ENCODE measurements at regions not wholly inside any gene's neighbourhood (a gene's known extent, or its start where the extent isn't known, plus 50 kb on each side); places are given as distances from the start of the nearest gene placed in this dataset.

GRCh38 chr12:130222519-130223218 lies 60.4 kb downstream of the FZD10 start:
- CTCF ChIA-PET: no interaction called here
- H3K27me3 ChIP-seq (ENCODE audit: insufficient read depth, low read length): no peaks in the 10 kb centered on the region
- POLR2A ChIA-PET: no interaction called here
- ATAC-seq (no peak), DNase-seq (ENCODE audit: low read depth, low spot score) (no peak)
- H3K79me2 ChIP-seq (ENCODE audit: insufficient read depth, low read length): no peaks in the 10 kb centered on the region
- no TSS peak for BruUV-seq (replicated peaks)
- peaks cover 9 to 18% of the 10 kb centered on the region in 2 experiments; a peak in 2 of 4 replicates for H3K9me3 ChIP-seq (ENCODE audit: control insufficient read depth in 1 of 2, insufficient read depth in 1 of 2, low read depth in 1 of 2, low read length in 2 of 2)
- no peak overlapping the region for H2AFZ ChIP-seq (ENCODE audit: low read depth, low read length, poor library complexity, severe bottlenecking)
- intact Hi-C loops (cut with micrococcal nuclease): no loop called here
- H3K27ac ChIP-seq (ENCODE audit: low read depth, low read length): no peak overlapping the region
- RAD21 ChIA-PET (ENCODE audit: low non-redundant PET in 1 of 2, low total read pairs in 2 of 2, uncharacterized antibody in 2 of 2, unreplicated experiment in 2 of 2): no interaction called here
- H3K4me1 ChIP-seq (ENCODE audit: control insufficient read depth in 1 of 2, insufficient read depth in 2 of 2, low read length in 2 of 2): no peaks in the 10 kb centered on the region
- no peaks in the 10 kb centered on the region for H3K9me2 ChIP-seq (ENCODE audit: insufficient read depth)
- no peak for TF ChIP-seq JUND (IDR thresholded peaks at IDR 0.05)
- TF ChIP-seq REST (IDR thresholded peaks at IDR 0.05; ENCODE audit: low read depth): no peak
- no peak for TF ChIP-seq ELF1 (IDR thresholded peaks at IDR 0.05; ENCODE audit: borderline replicate concordance, low read depth)
- no peaks in the 10 kb centered on the region for H4K20me1 ChIP-seq (ENCODE audit: insufficient read depth)
- H3K4me3 ChIP-seq (replicated peaks in 1 of 2; ENCODE audit: low read depth in 1 of 2, low read length in 2 of 2): no peak overlapping the region
- H3K9ac ChIP-seq (ENCODE audit: low read length): no peak overlapping the region
- H3K4me2 ChIP-seq (ENCODE audit: low read length): no peak overlapping the region
- H3K36me3 ChIP-seq (ENCODE audit: control insufficient read depth in 1 of 2, insufficient read depth in 2 of 2, low read length in 2 of 2): no peaks in the 10 kb centered on the region

GRCh38 chr12:130223767-130224244 lies 61.5 kb downstream of the FZD10 start:
- H3K79me2 ChIP-seq (ENCODE audit: insufficient read depth, low read length): no peaks in the 10 kb centered on the region
- ChIA-PET RAD21 (ENCODE audit: low non-redundant PET in 1 of 2, low total read pairs in 2 of 2, uncharacterized antibody in 2 of 2, unreplicated experiment in 2 of 2) (no interaction called here), POLR2A (no interaction called here), CTCF (no interaction called here)
- no peak overlapping the region for H3K4me3 ChIP-seq (replicated peaks in 1 of 2; ENCODE audit: low read depth in 1 of 2, low read length in 2 of 2)
- no peak overlapping the region for H3K9ac ChIP-seq (ENCODE audit: low read length)
- no peaks in the 10 kb centered on the region for H3K4me1 ChIP-seq (ENCODE audit: control insufficient read depth in 1 of 2, insufficient read depth in 2 of 2, low read length in 2 of 2)
- no peaks in the 10 kb centered on the region for H3K27me3 ChIP-seq (ENCODE audit: insufficient read depth, low read length)
- intact Hi-C loops (cut with micrococcal nuclease): no loop called here
- no peaks in the 10 kb centered on the region for H3K9me2 ChIP-seq (ENCODE audit: insufficient read depth)
- DNase-seq (ENCODE audit: low read depth, low spot score): no peak
- no TSS peak for BruUV-seq (replicated peaks)
- ATAC-seq: no peak
- H3K27ac ChIP-seq (ENCODE audit: low read depth, low read length): no peak overlapping the region
- H3K4me2 ChIP-seq (ENCODE audit: low read length): no peak overlapping the region
- H3K9me3 ChIP-seq (ENCODE audit: control insufficient read depth in 1 of 2, insufficient read depth in 1 of 2, low read depth in 1 of 2, low read length in 2 of 2): peaks cover 13 to 24% of the 10 kb centered on the region in 2 experiments; a peak in 2 of 4 replicates
- no peaks in the 10 kb centered on the region for H3K36me3 ChIP-seq (ENCODE audit: control insufficient read depth in 1 of 2, insufficient read depth in 2 of 2, low read length in 2 of 2)
- no peaks in the 10 kb centered on the region for H4K20me1 ChIP-seq (ENCODE audit: insufficient read depth)
- H2AFZ ChIP-seq (ENCODE audit: low read depth, low read length, poor library complexity, severe bottlenecking): no peak overlapping the region
- TF ChIP-seq POLR2A (IDR thresholded peaks at IDR 0.05; ENCODE audit: borderline replicate concordance, extremely low read depth, insufficient read depth, insufficient read length) (no peak), SP1 (IDR thresholded peaks at IDR 0.05; ENCODE audit: low read depth) (no peak), YY1 (IDR thresholded peaks at IDR 0.05; ENCODE audit: extremely low read depth, insufficient replicate concordance, low read depth, low read length) (no peak), ZBTB33 (IDR thresholded peaks at IDR 0.05; ENCODE audit: extremely low read depth, insufficient replicate concordance, low read length) (no peak), SIN3A (IDR thresholded peaks at IDR 0.05; ENCODE audit: low read depth) (no peak), ELF1 (IDR thresholded peaks at IDR 0.05; ENCODE audit: borderline replicate concordance, low read depth) (no peak), EZH2 (IDR thresholded peaks at IDR 0.05) (no peak), POLR2AphosphoS5 (IDR thresholded peaks at IDR 0.05; ENCODE audit: low read depth, low read length) (no peak), CEBPB (IDR thresholded peaks at IDR 0.05; ENCODE audit: low read depth) (no peak), RAD21 (IDR thresholded peaks at IDR 0.05; ENCODE audit: low read depth) (no peak), TCF7L2 (IDR thresholded peaks at IDR 0.05; ENCODE audit: borderline replicate concordance, extremely low read depth, insufficient read depth, insufficient read length) (no peak), JUND (IDR thresholded peaks at IDR 0.05) (no peak), ZFX (IDR thresholded peaks at IDR 0.05) (no peak), EZH2phosphoT487 (IDR thresholded peaks at IDR 0.05; ENCODE audit: borderline replicate concordance) (no peak)

Data from HCT116 (cell line).